PC-9 (cell line): ENCODE measurements at regions not wholly inside any gene's neighbourhood (a gene's known extent, or its start where the extent isn't known, plus 50 kb on each side); places are given as distances from the start of the nearest gene placed in this dataset.

Source experiments
- BruUV-seq: library from RNA; stranded (reverse); fragments of 400-500 nt; replicated peaks from 2 replicates; lab custom pipeline; 2021; lab: Mats Ljungman, UMichigan
- CTCF ChIA-PET: fragments of 300-600 bp; sonication (Branson Sonifier 250); formaldehyde crosslinking; loops from one replicate; lab custom pipeline; 2022; ENCODE audit warnings: antibody characterized with exemption; lab: Charles Lee
- POLR2A ChIA-PET: fragments of 300-600 bp; sonication (Branson Sonifier 250); formaldehyde crosslinking; loops from one replicate; lab custom pipeline; 2022; ENCODE audit warnings: antibody characterized with exemption; ENCODE audit not compliant: unreplicated experiment; lab: Charles Lee
- DNase-seq, 2 experiments: peaks; one replicate each; pipeline versions ENCODE4 v3.0.0 to v3.0.0-alpha.2; 2015 to 2022; ENCODE audit warnings: mixed read lengths in 1 of 2
- H2AFZ ChIP-seq: fragments of 200-600 bp; sonication (generic); 2 replicates; pipeline ENCODE4 v1.8.1; 2017; ENCODE audit warnings: antibody characterized with exemption
- H3F3A ChIP-seq: fragments of 200-600 bp; sonication (generic); 2 replicates; pipeline ENCODE4 v1.8.1; 2017; ENCODE audit warnings: antibody characterized with exemption, mild to moderate bottlenecking, low read depth; ENCODE audit not compliant: insufficient read depth
- H3K27ac ChIP-seq: fragments of 200-600 bp; sonication (generic); 2 replicates; pipeline ENCODE4 v1.6.1; 2016; ENCODE audit warnings: mixed run types
- H3K27me3 ChIP-seq: fragments of 200-600 bp; sonication (generic); 2 replicates; pipeline ENCODE4 v1.6.1; 2016; ENCODE audit warnings: low read depth, mixed run types; ENCODE audit not compliant: insufficient read depth
- H3K36me3 ChIP-seq: fragments of 200-600 bp; sonication (generic); 2 replicates; pipeline ENCODE4 v1.6.1; 2016; ENCODE audit warnings: low read depth, mixed run types
- H3K4me1 ChIP-seq: fragments of 200-600 bp; sonication (generic); replicated peaks from 2 replicates; pipeline ENCODE4 v1.6.1; 2016; ENCODE audit warnings: mixed run types; ENCODE audit not compliant: insufficient read depth
- H3K4me2 ChIP-seq: fragments of 200-600 bp; sonication (generic); 2 replicates; pipeline ENCODE4 v1.6.1; 2017; ENCODE audit warnings: mixed run types
- H3K4me3 ChIP-seq: fragments of 200-600 bp; sonication (generic); 2 replicates; pipeline ENCODE4 v1.6.1; 2016; ENCODE audit warnings: mixed run types
- H3K79me2 ChIP-seq: fragments of 200-600 bp; sonication (generic); 2 replicates; pipeline ENCODE4 v1.6.1; 2017; ENCODE audit warnings: low read depth, mixed run types
- H3K9me2 ChIP-seq: fragments of 200-600 bp; sonication (generic); 2 replicates; pipeline ENCODE4 v1.8.1; 2017; ENCODE audit warnings: mild to moderate bottlenecking; ENCODE audit not compliant: insufficient read depth
- H3K9me3 ChIP-seq: fragments of 200-600 bp; sonication (generic); 2 replicates; pipeline ENCODE4 v1.8.1; 2016; ENCODE audit warnings: low read depth; ENCODE audit not compliant: insufficient read depth
- H4K20me1 ChIP-seq: fragments of 200-600 bp; sonication (generic); 2 replicates; pipeline ENCODE4 v1.8.1; 2017; ENCODE audit not compliant: insufficient read depth
- CTCF ChIP-seq: fragments of 200-600 bp; sonication (generic); conservative IDR thresholded peaks from 2 replicates; pipeline ENCODE4 v1.6.1; 2017; ENCODE audit warnings: mixed run types, antibody characterized with exemption, mild to moderate bottlenecking, moderate library complexity
- EZH2 ChIP-seq: fragments of 200-600 bp; sonication (generic); IDR thresholded peaks from 2 replicates; pipeline ENCODE4 v1.8.0; 2017; ENCODE audit warnings: antibody characterized with exemption, low read depth
- intact Hi-C: fragments of 100-400 bp; cut with micrococcal nuclease; formaldehyde crosslinking; loops from one replicate; pipeline ENCODE4 v1.10.0; 2022; ENCODE audit not compliant: unreplicated experiment

GRCh38 chr4:116150152-116150551 is 935.2 kb downstream of the TRAM1L1 start:
- no peaks in the 10 kb centered on the region for H3K36me3 ChIP-seq
- no peaks in the 10 kb centered on the region for H3K27me3 ChIP-seq
- no TSS peak for BruUV-seq
- no peak overlapping the region for H3K4me3 ChIP-seq
- H3K4me1 ChIP-seq = no peaks in the 10 kb centered on the region
- no peaks in the 10 kb centered on the region for H4K20me1 ChIP-seq
- ChIA-PET CTCF (no interaction called here), POLR2A (no interaction called here)
- no peaks in the 10 kb centered on the region for H3F3A ChIP-seq
- no peaks in the 10 kb centered on the region for H3K9me3 ChIP-seq
- DNase-seq = no peak
- H3K79me2 ChIP-seq = no peaks in the 10 kb centered on the region
- no peak overlapping the region for H3K27ac ChIP-seq
- H3K4me2 ChIP-seq = no peak overlapping the region
- intact Hi-C loops = no loop called here
- H3K9me2 ChIP-seq = no peaks in the 10 kb centered on the region
- TF ChIP-seq CTCF (no peak), EZH2 (no peak)
- no peak overlapping the region for H2AFZ ChIP-seq

- Histone ChIP-seq H3K9me2 (no peaks in the 10 kb centered on the region), H3K79me2 (no peaks in the 10 kb centered on the region), H3K9me3 (no peaks in the 10 kb centered on the region), H3F3A (no peaks in the 10 kb centered on the region), H3K4me3 (no peak overlapping the region), H3K4me2 (no peak overlapping the region), H3K4me1 (no peaks in the 10 kb centered on the region), H3K27ac (no peak overlapping the region), H3K36me3 (no peaks in the 10 kb centered on the region), H4K20me1 (no peaks in the 10 kb centered on the region), H3K27me3 (no peaks in the 10 kb centered on the region), H2AFZ (no peak overlapping the region)
- CTCF ChIA-PET = no interaction called here
- intact Hi-C loops = loop anchor here (10.0 kb wide), 1 partner anchor 88 kb away; no protein-coding TSS in a partner anchor
- no TSS peak for BruUV-seq
- POLR2A ChIA-PET = no interaction called here
- no peak for TF ChIP-seq EZH2
- no peak for TF ChIP-seq CTCF
- DNase-seq = no peak
These were observed 942.2 kb downstream of the TRAM1L1 start for GRCh38 chr4:116143198-116143597.

DNA sequence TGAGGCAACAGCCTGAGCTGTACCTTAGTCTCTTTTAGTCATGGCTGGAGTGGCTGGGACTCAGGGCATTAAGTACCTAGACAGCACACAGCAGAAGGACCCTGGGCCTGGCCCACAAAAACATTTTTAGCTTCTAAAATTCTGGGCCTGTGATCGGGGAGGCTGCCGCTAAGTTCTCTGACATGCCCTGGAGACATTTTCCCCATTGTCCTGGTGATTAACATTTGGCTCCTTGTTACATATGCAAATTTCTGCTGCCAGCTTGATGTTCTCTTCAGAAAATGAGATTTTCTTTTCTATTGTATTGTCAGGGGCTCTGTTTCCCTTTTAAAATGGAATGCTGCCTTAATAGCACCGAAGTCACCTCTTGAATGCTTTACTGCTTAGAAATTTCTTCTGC is 952.4 kb downstream of the TRAM1L1 start:
- intact Hi-C loops = no loop called here
- DNase-seq = no peak
- Histone ChIP-seq H3K36me3 (no peaks in the 10 kb centered on the region), H3K4me1 (no peaks in the 10 kb centered on the region), H3K4me3 (no peak overlapping the region), H3K4me2 (no peak overlapping the region), H3K27me3 (no peaks in the 10 kb centered on the region), H3K9me3 (no peaks in the 10 kb centered on the region), H3F3A (no peaks in the 10 kb centered on the region), H3K9me2 (no peaks in the 10 kb centered on the region), H2AFZ (no peak overlapping the region), H4K20me1 (no peaks in the 10 kb centered on the region), H3K27ac (no peak overlapping the region), H3K79me2 (no peaks in the 10 kb centered on the region)
- no peak for TF ChIP-seq CTCF
- no peak for TF ChIP-seq EZH2
- POLR2A ChIA-PET = no interaction called here
- no TSS peak for BruUV-seq
- CTCF ChIA-PET = no interaction called here
